ENCODE measurements at regions not wholly inside any gene's neighbourhood (a gene's known extent, or its start where the extent isn't known, plus 50 kb on each side); places are given as distances from the start of the nearest gene placed in this dataset.

DNA sequence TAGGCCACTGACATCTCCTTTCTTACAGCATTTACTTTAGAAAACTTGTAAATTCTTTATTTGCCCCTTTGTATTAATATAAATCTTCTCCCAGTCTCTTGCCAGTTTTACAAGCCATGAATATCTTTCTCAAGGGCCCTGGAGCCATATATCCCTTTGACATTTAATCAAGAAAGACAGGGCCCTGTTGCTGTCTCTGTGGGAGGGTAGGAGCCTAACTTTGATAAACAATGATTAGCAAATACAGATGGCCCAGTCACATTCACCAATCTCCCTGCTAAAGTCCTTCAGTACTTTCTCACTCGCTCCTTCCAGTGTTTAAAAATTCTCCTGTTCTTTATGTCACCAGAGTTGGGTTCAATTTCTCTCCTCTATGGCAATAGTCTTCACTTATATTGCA is 479.8 kb upstream of the USP15 start:
- no peak for DNase-seq (ENCODE audit: low read depth)

DNA sequence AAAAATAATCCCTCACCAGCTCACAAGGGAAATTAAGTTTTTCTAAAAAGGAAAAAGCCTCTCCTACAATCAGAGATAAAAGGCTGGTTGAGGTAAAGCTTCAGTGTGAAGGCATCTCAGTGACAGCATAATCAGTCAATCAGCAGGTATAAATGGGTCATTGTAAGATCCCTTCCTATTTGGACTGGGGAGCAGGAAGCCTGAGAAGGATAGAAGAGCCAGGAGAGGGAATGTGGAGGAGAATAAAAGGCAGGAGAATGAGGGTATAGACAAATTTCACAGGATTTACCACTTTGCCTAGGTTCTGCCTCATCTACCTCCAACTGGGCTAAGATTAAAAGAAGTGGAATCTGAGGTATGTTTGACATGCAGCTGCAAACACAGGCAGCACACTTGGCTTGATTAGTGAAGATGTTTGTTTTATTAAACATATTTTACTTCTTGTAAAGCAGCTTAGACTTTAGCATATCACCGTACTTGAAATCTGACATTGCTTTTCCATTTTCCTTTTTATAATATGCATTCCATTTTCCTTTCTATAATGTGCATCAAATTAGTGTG is 479.1 kb upstream of the USP15 start:
- DNase-seq (ENCODE audit: low read depth), result no peak

GRCh38 chr12:61796846-61797245 is 463.4 kb upstream of the USP15 start:
- no peak for DNase-seq (ENCODE audit: low read depth)

GRCh38 chr12:61797266-61797665 is 462.9 kb upstream of the USP15 start:
- no peak for DNase-seq (ENCODE audit: low read depth)

DNA sequence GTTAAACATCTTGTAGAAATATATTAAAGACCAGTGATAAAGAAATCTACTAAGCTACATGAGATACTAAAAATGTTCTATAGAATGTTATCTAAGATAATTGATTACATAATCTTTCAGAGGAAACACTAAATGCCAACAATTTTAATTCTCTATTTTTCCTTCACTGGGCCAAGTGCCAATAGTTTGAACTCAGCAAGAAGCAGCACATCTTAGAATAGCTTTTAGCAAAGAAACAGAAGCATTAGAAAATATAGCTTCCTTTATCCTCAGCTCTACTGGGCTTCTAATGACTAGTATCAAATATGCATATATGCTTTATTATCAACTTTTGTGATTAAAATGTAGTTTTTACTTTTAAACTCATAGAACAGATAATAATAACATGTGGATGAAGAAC is 461.4 kb upstream of the USP15 start:
- DNase-seq (ENCODE audit: low read depth), result no peak

- no peak for DNase-seq (ENCODE audit: low read depth)
These were observed 455.9 kb upstream of the USP15 start for GRCh38 chr12:61804301-61804700.

DNA sequence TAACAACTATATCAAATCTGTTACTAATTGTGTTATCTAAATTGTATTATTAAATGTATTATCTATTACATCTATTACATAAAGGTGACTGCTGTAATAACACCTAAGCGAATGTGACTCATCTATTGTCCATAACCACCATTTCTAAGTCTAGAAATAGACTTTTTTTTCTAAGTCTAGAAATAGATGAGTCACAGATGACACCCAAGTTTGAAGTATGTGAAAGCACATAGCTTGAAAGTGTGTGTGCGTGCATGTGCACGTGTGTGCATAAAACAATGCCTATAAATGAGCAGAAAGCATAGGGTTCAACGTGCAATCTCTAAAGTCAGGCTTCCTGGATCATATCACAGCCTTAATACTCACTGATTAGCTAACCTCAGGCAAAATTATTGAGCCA is 451.3 kb upstream of the USP15 start:
- no peak for DNase-seq (ENCODE audit: low read depth)

- DNase-seq (ENCODE audit: low read depth), result no peak
These were observed 449.7 kb upstream of the USP15 start for GRCh38 chr12:61810486-61810885.

DNA sequence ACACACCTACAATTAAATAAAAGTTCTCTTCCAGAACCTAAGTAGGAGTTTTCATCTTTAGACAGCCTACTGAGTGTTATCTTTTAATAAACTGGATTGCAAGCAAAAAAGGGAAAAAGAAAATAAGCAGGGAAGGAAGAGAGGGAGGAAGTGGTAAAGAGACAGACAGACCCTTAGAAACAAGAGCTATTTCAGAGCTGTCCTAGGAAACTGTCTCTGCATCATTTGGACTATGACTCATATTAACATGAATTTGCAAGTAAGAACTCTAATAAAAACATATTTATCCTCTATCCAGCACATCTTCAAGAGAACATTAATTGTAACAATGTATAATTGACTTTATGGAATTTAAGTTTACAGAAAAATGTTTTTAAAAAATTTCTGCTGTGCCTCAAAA is 438.8 kb upstream of the USP15 start:
- no peak for DNase-seq (ENCODE audit: low read depth)

DNA sequence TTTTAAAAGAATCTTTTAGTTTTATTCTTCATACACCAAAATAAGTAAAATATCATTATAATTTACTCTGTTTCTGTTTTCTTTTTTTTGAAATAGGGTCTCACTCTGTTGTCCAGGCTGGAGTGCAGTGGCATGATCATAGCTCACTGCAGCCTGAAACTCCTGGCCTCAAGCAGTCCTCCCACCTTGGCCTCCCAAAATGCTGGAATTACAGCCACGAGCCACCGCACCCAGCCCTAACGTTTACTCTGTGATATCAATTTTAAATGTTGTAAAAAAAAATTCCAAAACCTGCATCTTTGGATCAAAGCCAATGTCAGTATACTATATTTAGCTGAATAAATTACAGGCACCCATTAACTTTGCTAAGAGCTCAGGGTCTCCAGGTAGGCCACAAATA is 437.1 kb upstream of the USP15 start:
- no peak for DNase-seq (ENCODE audit: low read depth)

- DNase-seq (ENCODE audit: low read depth), result no peak
These were observed 413.4 kb upstream of the USP15 start for GRCh38 chr12:61846765-61847164.

GRCh38 chr12:61848893-61849292 is 411.3 kb upstream of the USP15 start:
- DNase-seq (ENCODE audit: low read depth), result no peak

GRCh38 chr12:61853945-61854344 is 406.3 kb upstream of the USP15 start:
- DNase-seq (ENCODE audit: low read depth), result no peak

GRCh38 chr12:61854902-61855301 is 405.3 kb upstream of the USP15 start:
- DNase-seq (ENCODE audit: low read depth), result no peak

- no peak for DNase-seq (ENCODE audit: low read depth)
These were observed 402.2 kb upstream of the USP15 start for GRCh38 chr12:61857968-61858367.

DNA sequence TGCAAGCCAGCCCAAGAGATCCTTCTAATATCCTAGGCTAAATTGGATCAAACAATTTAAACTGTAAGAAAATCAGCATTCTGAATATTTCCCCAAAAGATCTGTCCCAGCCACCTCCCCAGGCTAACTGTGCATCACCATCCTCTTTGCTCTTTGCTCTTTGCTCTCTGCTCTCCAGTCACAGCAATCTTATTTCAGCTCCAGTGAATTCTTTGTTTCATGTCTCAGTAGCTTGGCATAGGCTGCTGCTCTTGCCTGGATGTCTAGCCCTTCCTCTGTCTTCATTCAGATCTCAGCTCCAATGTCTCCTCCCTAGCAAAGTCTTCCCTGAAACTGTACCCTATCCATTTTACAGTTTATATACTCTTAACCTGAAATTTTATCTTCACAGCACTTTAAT is 399.8 kb upstream of the USP15 start:
- DNase-seq (ENCODE audit: low read depth), result no peak

DNA sequence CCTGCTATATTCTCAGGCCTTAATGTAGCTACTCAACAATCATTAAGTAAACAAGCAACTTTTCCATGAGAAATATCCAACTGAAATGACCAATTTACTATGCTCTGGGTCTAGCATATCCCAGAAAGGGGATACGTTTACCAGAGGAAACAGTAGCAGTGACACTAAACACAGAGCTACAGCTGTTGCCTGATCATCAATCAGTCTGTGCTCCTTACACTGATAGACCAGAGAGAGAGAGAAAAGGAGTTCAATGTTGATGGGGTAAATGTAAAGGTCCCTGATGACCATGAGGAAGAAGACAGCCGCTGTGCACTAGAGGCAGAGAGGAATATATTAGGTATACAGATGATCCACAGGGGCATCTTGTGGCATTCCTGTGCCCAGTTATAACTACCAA is 397.2 kb upstream of the USP15 start:
- DNase-seq (ENCODE audit: low read depth), result no peak

GRCh38 chr12:61863811-61864210 is 396.4 kb upstream of the USP15 start:
- no peak for DNase-seq (ENCODE audit: low read depth)

- no peak for DNase-seq (ENCODE audit: low read depth)
These were observed 390.4 kb upstream of the USP15 start for GRCh38 chr12:61869796-61870195.

DNA sequence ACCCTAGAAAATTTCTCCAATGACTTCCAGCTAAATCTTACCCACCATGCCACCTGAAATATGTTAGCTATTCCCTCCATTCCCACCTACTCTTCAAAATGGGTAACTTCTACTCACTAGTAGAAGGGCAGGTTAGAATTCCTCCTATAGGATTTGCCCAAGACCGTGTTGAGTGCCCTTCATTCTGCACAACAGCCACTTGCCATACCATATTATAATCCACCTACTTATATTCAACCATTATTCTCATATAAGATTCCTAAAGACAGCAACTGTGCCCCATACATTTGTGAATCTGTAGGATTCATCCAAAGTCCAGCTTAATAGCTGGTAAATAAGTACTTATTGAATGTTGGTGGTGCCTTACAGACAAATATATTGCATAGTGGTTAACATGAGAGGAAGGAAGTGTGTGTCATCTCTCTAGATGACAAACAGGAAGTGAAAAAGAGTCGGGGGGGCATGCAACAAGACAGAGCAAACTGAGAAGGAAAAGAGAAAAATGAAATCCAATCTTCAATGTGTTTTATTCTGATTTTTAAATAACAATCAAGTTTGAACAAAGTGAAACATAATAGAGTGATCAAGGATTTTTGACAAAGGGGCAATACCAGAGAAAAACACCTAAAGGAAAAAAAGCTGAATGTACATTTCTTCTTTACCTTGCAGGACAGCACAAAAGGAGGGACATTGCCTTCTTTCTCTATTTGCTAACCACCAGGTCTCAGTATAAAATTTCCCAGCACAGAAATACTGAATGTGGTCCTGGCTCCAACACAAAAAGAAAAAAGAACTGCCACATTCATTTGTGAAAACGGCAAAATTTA is 389.3 kb upstream of the USP15 start:
- DNase-seq (ENCODE audit: low read depth), result no peak

DNA sequence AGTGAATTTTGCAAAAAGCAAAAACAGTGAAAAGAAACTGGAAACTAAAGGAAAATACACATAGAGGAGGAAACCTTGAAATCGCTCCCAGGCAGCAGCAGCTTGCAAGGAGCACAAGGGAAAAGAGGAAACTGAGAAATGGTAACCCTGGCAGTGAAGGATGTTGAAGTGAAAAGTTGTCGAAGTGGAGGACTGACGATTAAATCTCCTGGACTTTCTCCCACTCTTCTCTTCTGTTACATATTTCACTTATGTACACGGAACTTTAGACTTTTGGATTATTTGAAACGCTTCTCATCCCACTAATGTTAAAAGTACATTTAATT is 388.8 kb upstream of the USP15 start:
- DNase-seq (ENCODE audit: low read depth), result no peak

- no peak for DNase-seq (ENCODE audit: low read depth)
These were observed 381.0 kb upstream of the USP15 start for GRCh38 chr12:61879229-61879628.

DNA sequence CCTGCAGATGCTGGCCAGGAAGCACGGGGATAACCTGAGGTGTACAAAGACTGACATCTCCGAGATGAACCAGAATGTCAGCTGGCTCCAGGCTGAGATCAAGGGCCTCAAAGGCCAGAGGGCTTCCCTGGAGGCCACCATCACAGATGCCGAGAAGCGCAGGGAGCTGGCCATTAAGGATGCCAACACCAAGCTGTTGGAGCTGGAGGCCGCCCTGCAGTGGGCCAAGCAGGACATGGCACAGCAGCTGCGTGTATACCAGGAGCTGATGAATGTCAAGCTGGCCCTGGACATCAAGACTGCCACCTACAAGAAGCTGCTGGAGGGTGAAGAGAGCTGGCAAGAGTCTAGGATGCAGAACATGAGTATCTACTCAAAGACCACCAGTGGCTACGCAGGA is 380.0 kb upstream of the USP15 start:
- DNase-seq (ENCODE audit: low read depth), result no peak

DNA sequence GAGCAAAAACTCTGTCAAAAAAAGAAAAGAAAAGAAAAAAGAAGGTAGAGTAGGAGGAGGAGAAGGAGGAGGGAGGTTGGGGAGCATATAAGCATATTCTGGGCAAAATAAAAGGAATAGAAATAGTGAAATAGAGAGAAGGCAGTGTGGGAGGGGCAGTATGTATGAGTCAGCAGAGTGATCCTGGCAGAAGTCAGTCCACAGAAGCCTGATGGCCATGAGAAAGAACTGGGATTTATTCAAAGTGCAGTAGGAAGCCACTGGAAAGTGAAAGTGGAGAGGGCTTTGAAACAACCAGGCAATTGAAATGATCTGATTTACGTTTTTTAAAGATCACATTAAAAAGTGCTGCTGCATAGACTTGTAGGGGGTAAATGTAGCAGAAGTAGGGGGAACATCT is 368.6 kb upstream of the USP15 start:
- DNase-seq (ENCODE audit: low read depth), result no peak

All from Daoy (cell line).